BE2C (cell line): ENCODE measurements at regions not wholly inside any gene's neighbourhood (a gene's known extent, or its start where the extent isn't known, plus 50 kb on each side); places are given as distances from the start of the nearest gene placed in this dataset.

Experiments
- DNase-seq: peaks from one replicate; pipeline ENCODE4 v3.0.0-alpha.2; 2020
- H3K27me3 ChIP-seq: fragments of 250-450 bp; sonication (Bioruptor Pico); 2 replicates; pipeline ENCODE4 v1.5.1; 2020; ENCODE audit warnings: mild to moderate bottlenecking
- H3K36me3 ChIP-seq: fragments of 250-450 bp; sonication (Bioruptor Pico); 2 replicates; pipeline ENCODE4 v1.5.1; 2020; ENCODE audit warnings: mild to moderate bottlenecking
- H3K4me1 ChIP-seq: fragments of 250-450 bp; sonication (Bioruptor Pico); 2 replicates; pipeline ENCODE4 v1.5.1; 2020
- H3K4me3 ChIP-seq: 2 replicates; pipeline ENCODE4 v1.5.1; 2011; ENCODE audit warnings: low read depth, low read length
- H3K9me3 ChIP-seq: fragments of 250-450 bp; sonication (Bioruptor Pico); 2 replicates; pipeline ENCODE4 v1.5.1; 2020
- CTCF ChIP-seq: IDR thresholded peaks from 2 replicates; pipeline ENCODE4 v1.5.1; 2012; ENCODE audit warnings: mild to moderate bottlenecking, low read depth, low read length

GRCh38 chr3:193008654-193009053 is 91.0 kb upstream of the MB21D2 start:
- Histone ChIP-seq H3K9me3 (no peaks in the 10 kb centered on the region), H3K27me3 (no peaks in the 10 kb centered on the region), H3K36me3 (no peaks in the 10 kb centered on the region), H3K4me1 (no peaks in the 10 kb centered on the region), H3K4me3 (no peak overlapping the region)
- DNase-seq: no peak
- TF ChIP-seq CTCF: no peak

GRCh38 chr3:193010191-193010590 is 92.5 kb upstream of the MB21D2 start:
- TF ChIP-seq CTCF: no peak
- H3K36me3 ChIP-seq: no peaks in the 10 kb centered on the region
- H3K27me3 ChIP-seq: no peaks in the 10 kb centered on the region
- no peaks in the 10 kb centered on the region for H3K9me3 ChIP-seq
- DNase-seq: no peak
- H3K4me1 ChIP-seq: no peaks in the 10 kb centered on the region
- no peak overlapping the region for H3K4me3 ChIP-seq

GRCh38 chr3:193011958-193012357 is 94.3 kb upstream of the MB21D2 start:
- no peaks in the 10 kb centered on the region for H3K4me1 ChIP-seq

GRCh38 chr3:193014902-193015301 is 97.2 kb upstream of the MB21D2 start:
- H3K4me1 ChIP-seq: no peaks in the 10 kb centered on the region
- no peak for TF ChIP-seq CTCF
- no peak overlapping the region for H3K4me3 ChIP-seq
- H3K27me3 ChIP-seq: no peaks in the 10 kb centered on the region
- H3K36me3 ChIP-seq: no peaks in the 10 kb centered on the region
- no peaks in the 10 kb centered on the region for H3K9me3 ChIP-seq
- DNase-seq: no peak

More at GRCh38 chr3:193011958-193012357, 94.3 kb upstream of the MB21D2 start:
- no peak for TF ChIP-seq CTCF
- no peak for DNase-seq
- no peak overlapping the region for H3K4me3 ChIP-seq
- H3K36me3 ChIP-seq: no peaks in the 10 kb centered on the region
- no peaks in the 10 kb centered on the region for H3K27me3 ChIP-seq
- H3K9me3 ChIP-seq: no peaks in the 10 kb centered on the region

GRCh38 chr3:193016437-193016901 is 98.8 kb upstream of the MB21D2 start:
- Histone ChIP-seq H3K36me3 (no peaks in the 10 kb centered on the region), H3K4me3 (no peak overlapping the region), H3K4me1 (no peaks in the 10 kb centered on the region), H3K27me3 (no peaks in the 10 kb centered on the region), H3K9me3 (no peaks in the 10 kb centered on the region)
- no peak for DNase-seq
- no peak for TF ChIP-seq CTCF

- TF ChIP-seq CTCF: no peak
- DNase-seq: no peak
- Histone ChIP-seq H3K4me3 (no peak overlapping the region), H3K36me3 (no peaks in the 10 kb centered on the region), H3K9me3 (no peaks in the 10 kb centered on the region), H3K4me1 (no peaks in the 10 kb centered on the region), H3K27me3 (no peaks in the 10 kb centered on the region)
Measured at GRCh38 chr3:193021506-193022010, 103.9 kb upstream of the MB21D2 start.
